NCI-H2081 treated with DMSO at 0.1 percent for 48 hours (cell line): ENCODE measurements at regions not wholly inside any gene's neighbourhood (a gene's known extent, or its start where the extent isn't known, plus 50 kb on each side); places are given as distances from the start of the nearest gene placed in this dataset.
"Not testable (repeated sequence)": the region's sequence is repeated elsewhere in the genome, so short reads cannot be mapped to it uniquely, and the experiment has no call there.

Experiments used
- DNase-seq: peaks from one replicate; lab custom pipeline; 2025; lab: John Stamatoyannopoulos, UW

DNA sequence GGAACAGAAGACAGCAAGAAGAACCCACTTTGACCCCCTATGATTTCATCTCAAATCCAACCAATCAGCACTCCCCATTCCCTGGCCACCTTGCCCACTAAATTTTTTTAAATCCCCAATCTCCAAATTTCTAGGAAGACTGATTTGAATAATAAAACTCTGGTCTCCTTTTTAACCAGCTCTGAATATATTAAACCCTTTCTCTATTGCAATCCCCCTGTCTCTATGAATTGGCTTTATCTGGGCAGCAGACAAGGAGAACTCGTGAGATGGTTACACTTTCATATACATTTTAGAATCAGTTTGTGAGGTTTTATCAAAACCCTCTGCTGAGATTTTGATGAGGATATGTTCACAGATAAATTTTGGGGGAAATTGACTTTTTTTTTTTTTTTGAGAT, 90.3 kb upstream of the TRIM24 start:
- no peak for DNase-seq

DNA sequence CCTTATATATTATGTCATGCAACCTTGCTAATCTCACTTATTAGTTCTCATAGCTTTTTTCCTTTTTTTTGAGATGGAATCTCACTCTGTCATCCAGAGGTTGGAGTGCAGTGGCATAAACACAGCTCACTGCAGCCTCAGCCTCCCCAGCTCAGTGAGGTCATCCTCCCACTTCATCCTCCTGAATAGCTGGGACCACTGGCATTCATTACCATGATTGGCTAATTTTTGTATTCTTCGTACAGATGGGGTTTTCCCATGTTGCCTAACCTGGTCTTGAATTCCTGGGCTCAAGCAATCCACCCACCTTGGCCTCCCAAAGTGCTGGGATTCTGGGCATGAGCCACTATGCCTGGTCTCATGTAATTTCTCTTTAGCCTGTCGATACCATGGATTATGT, 89.1 kb upstream of the TRIM24 start:
- DNase-seq, result no peak

DNA sequence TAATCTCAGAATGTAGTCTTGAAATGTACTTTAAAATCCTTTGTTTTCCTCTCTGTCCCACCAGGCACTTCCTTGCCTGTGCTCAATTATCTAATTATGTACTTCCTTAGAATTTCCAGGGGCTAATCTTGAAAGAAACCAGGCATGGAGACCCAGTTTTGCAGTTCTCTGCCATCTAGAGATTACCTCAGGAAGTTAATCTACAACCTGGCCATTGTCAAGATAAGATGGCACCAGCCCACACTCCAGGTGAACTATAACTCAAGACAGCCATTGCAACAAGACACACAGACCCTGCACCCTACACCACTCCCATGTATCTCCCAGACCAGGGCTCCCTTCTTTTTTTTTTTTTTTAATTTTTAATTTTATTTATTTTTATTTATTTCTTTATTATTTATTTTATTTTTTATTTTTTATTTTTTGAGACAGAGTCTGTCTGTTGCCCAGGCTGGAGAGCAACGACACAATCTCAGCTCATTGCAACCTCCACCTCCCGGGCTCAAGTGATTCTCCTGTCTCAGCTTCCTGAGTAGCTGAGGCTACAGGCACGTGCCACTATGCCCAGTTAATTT, 85.9 kb upstream of the TRIM24 start:
- DNase-seq, result no peak

DNA sequence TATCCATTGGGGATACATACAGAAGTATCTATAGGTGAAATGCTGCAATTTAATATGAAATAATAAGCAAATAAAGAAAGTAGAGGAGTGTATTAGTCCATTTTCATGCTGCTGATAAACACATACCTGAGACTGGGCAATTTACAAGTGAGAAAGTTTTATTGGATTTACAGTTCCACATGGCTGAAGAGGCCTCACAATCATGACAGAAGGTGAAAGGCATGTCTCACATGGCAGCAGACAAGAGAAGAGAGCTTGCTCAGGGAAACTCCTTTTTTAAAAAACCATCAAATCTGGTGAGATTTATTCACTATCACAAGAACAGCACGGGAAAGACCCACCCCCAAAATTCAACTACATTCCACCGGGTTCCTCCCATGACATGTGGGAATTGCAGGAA, 82.8 kb upstream of the TRIM24 start:
- no peak for DNase-seq

DNA sequence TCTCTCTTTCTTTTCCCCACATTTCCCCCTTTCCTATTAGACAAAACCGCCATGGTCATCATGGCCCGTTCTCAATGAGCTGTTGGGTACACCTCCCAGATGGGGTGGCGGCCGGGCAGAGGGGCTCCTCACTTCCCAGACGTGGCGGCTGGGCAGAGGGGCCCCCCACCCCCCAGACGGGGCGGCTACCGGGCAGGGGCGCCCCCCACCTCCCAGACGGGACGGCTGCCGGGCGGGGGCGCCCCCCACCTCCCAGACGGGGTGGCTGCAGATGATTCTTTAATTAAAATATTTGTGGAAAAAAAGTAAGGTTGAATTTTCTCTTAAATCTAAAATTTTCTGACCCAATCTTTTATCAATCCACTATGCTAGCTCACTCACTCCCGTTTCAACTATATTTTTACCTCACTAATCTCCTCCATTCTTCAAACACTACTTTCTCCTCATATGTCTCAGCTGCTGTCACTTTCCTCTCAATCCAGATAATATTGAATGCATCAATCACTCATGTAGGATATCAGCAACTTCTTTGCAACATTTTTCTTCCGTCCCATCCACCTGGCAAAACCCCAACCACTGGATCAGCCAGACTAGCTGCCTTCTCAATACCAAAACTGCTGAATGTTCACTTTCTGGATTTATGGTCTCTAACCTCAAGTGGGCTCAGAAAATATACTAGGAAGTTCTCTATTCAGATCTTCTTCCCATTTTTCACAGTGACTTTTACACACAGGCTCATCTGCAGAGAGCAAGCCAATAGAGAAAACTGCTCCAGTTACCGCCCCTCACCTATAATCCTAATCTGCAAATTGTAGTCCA, 81.1 kb upstream of the TRIM24 start:
- DNase-seq, result no peak

DNA sequence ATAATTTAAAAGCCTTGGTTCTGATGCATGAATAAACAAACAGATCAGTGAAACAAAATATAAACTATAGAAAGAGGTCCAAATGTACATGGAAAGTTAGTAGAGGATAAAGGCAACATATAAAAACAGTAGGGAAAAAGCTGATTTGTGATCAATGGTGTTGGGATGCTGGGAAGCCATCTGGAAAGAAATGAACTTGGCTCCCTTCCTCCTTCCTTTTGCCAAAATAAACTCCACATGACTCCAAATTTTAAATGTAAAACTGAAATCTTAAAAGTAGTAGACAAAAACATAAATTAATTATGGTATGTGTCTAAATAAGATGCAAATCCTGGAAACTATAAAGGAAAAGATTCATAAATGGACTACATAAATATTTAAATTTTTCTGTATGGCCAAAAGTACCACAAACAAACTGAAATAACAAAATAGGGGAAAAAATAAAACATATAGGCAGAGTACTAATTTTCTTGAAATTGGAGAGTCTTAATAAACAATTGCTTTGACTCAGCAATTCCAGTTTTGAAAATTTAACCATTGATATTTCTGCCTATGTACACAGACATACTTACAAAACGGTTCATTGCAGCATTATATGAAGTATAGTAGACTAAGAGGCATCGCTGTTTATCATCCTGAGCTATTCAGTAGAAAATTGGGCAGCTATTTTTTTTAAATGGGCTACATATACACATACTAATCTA, 77.0 kb upstream of the TRIM24 start:
- no peak for DNase-seq

DNA sequence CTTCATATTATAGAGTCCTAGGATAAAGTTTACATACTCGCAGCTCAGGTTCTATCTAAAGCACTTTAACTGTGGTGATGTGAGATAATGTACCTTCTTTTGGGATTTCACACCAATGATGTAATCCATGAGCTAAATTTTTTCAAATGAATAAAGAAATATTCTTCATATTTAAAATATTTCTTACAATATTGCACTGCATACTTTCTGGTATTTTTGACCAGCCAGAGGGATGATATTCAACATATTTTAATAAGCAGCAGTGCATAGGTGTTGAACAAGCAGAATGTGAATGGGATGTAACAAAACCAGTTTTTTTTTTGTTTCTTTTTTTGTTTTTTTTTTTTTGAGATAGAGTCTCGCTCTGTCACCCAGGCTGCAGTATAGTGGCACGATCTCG, 73.2 kb upstream of the TRIM24 start:
- DNase-seq, result no peak

DNA sequence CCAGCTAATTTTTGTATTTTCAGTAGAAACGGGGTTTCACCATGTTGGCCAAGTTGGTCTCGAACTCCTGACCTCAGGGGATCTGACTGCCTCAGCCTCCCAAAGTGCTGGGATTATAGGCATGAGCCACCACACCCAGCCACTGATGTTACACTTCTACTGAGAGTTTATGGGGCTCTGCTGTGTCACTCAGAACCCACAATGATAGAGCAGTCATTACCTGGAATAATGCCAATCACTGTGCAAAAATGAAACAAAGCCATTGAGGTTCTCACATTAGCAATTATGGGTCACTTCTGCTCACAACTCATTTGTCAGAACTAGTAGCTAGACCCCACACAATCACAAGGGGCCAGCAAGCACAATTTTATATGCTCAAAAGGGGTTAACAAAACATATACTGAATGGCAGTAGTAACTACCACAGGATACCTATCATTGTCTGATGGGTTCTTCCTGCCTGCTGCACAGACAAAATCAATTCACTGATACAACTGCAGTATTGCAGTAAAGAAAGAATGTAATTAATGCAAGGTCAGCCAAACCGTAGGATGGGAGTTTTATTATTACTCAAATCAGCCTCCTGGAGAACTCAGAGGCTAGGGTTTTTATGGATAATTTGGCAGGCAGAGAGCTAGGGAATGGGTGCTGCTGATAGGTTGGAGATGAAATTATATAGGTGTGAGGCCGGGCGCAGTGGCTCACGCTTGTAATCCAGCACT, 72.1 kb upstream of the TRIM24 start:
- no peak for DNase-seq

DNA sequence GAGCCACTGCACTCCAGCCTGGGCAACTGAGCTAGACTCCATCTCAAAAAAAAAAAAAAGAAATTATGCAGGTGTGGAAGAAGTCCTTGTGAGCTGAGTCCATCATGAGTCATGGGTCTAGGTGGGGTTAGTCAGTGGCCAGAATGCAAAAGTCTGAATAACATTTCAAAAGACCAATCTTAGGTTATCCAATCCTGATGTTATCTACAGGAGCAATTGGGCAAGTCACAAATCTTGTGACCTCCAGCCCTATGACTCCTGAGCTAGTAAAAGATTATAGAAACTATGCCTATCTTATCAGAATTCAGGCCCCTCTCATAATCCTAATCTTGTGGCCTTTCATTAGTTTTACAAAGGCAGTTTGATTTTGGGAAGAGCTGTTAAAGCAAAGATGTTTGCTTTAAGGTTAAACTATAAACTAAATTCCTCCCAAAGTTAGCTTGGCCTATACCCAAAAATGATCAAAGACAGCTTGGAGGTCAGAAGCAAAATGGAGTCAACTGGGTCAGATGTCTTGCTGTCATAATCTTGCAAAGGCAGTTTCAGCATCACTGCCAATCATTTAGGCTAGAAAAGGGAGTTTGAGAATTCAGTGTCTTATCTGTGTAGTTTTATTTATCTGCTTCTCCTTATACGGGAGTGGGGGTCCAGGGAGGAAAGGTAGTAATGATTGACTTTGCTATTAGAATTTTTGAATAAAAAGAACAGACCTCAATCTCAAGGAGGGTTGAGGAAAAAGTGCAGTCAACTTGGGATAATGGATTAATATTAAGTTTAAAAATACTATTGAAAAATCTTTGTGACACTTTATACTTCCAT, 71.2 kb upstream of the TRIM24 start:
- no peak for DNase-seq

DNA sequence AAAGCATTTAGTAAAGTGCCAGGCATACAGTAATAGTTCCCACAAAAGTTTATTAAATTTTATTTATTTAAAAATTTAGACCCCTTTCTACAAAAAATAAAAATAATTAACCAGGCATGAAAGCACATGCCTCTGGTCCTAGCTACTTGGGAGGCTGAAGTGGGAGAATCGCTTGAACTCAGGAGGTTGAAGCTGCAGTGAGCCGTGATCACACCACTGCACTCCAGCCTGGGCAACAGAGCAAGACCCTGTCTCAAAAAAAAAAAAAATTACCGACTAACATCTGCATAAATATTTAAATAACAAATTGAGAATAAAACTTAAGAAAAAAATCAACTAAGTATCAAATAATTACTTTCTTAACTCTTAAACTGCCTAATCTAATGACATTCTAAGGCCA, 64.3 kb upstream of the TRIM24 start:
- DNase-seq, result no peak

DNA sequence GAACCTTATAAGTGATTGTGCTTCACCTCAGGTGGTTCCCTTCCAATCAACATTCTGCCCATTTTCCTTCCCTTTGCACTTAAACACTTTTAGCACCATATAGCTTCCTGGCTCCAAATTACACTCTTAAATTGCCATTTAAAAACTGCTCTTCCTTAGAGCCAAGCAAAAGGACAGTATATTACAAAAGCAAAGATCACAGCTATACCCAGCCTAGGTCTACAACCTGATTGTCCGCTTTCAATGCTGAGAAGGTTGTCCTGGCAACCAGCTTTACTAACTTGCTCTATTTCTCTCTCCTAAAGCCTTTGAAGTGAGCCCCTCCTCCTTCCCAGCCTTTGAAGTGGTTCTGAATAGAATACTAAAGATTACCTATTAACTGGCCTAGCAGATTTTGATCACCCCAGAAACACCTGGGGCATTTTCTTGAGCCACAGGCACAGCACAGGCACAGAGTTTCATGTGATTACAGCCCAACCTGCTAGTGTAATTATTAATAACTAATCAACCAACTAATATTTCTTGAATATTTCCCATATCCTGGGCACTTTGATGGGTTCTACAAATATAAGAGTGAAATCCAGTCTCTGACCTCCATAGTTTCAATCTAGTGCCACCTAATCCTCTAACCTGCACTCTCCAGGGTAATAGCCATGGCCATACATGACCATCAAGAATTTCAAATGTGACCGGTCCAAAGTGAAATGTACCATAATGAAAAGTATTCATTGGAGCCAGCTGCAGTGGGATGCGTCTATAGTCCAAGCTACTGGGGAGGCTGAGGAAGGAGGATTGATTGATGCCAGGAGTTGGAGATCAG, 63.6 kb upstream of the TRIM24 start:
- DNase-seq, result no peak

DNA sequence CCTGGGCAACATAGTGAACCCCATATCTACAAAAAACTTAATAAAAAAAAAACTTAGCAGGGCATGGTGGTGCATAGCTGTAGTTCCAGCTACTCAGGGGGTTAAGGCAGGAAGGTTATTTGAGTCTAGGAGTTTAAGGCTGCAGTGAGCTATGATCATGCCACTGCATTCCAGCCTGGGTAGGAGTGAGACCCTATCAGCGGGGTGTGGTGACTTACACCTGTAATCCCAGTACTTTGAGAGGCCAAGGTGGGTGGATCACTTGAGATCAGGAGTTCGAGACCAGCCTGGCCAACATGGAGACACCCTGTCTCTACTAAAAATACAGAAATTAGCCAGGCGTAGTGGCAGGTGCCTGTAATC, 63.0 kb upstream of the TRIM24 start:
- not testable (repeated sequence) for DNase-seq

DNA sequence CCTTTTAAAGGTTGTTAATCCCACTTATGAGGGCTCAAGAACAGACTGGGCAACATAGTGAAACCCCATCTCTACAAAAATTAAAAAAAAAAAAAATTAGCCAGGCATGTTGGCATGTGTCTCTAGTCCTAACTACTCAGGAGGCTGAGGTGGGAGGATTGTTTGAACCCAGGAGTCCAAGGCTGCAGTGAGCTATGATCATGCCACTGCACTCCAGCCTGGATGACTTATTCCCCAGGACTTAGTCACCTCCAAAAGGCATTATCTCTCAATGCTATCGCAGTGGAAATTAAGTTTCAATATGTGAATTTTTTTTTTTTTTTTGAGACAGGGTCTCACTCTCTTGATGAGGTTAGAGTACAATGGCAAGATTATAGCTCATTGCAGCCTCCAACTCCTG, 61.2 kb upstream of the TRIM24 start:
- DNase-seq, result no peak

DNA sequence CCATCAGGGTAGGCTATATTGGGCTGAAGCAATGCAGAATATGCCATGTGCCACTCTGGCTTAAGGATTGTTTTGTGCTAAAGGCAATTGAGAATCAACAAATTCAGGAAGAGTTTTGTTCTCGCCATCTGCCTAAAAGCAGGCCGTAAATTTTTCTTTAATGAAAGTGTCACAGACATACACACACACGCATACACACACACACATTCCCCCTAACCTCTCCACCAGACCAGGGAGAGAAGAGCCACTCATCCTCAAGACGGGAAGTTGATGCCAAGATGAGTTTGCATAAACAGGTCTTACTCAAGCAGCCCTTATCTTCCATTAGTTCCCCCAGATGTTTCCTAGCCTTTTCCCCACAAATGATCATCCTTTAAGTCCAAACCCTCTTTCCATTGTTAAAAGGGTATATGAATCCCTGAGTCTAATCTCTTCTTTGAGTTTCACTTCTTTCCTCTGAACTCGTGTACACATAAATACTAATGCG, 59.6 kb upstream of the TRIM24 start:
- DNase-seq, result no peak

DNA sequence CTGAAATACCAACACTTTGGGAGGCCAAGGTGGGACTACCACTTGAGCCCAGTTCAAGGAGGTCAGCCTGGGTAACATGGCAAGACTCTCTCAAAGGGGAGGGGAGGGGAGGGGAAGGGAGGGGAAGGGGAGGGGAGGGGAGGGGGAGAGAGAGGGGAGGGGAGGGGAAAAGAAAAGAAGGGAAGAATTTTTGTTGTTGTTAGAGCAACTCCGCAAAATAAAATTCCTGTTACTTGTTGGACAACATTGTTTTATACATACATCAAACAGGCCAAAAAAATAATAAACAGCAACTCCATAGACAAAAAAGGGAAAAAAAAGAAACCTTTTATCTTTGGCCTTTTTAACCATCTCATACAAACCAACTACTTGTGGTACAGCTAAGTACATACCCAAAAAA, 57.3 kb upstream of the TRIM24 start:
- no peak for DNase-seq

DNA sequence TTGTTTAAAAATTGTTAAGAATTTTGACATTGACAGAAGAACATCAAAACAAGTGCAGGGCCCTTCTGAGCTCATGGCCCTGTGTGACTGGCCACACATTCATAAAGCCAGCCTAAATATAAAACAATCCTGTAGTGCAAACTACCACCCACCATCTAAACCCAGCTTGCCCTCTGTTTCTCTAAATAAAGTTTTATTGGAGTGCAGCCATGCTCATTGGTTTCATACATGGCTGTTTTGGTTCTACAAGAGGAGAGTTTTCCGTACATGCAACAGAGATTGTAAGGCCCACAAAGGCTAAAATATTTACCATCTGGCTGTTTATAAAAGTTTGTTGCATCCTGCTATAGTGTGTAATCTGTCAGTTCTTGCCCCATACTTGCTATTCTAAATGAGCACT, 54.6 kb upstream of the TRIM24 start:
- DNase-seq, result no peak

DNA sequence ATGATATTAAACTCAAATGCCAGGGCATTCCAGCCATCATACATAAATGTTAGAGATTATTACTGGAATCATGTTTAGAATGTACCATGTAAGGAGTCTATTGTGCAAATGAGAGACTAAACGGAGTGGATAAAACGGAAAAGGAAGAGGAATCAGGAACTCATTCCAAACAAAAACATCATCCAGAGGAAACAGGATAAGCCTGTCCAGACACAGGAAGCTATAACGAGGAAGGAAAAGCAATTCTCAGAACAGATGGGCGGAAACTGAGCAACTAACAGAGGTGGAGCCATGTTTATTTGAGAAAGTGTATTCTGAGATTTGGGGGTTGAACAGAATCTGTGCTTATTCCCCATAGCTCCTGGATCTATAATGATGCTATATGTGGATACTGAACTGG, 52.3 kb upstream of the TRIM24 start:
- no peak for DNase-seq
